Natural killer cell (primary cell): ENCODE measurements at regions not wholly inside any gene's neighbourhood (a gene's known extent, or its start where the extent isn't known, plus 50 kb on each side); places are given as distances from the start of the nearest gene placed in this dataset.

Source experiments
- ATAC-seq, 3 donors: fragments of 150-1000 bp in 2 of 3; fragments of 200-7000 bp in 1 of 3; cut with Tn5 transposase; 1 replicate in 1 of 3; 2 replicates in 2 of 3; pipeline ENCODE4 v1.10.0; 2021; ENCODE audit warnings: mild to moderate bottlenecking in 2 of 3, moderate library complexity in 2 of 3
- DNase-seq, 2 donors: peaks; one replicate each; pipeline versions ENCODE4 v3.0.0 to v3.0.0-alpha.2; 2013 to 2021; ENCODE audit warnings: mixed read lengths in 1 of 2
- H3K27ac ChIP-seq: one replicate; pipeline ENCODE4 v1.5.1; 2013; ENCODE audit warnings: mild to moderate bottlenecking, low read length
- H3K27me3 ChIP-seq: one replicate; pipeline ENCODE4 v1.6.1; 2013; ENCODE audit warnings: low read length; ENCODE audit not compliant: control insufficient read depth, insufficient read depth
- H3K36me3 ChIP-seq: one replicate; pipeline ENCODE4 v1.6.1; 2013; ENCODE audit warnings: low read length; ENCODE audit not compliant: control insufficient read depth, insufficient read depth
- H3K4me1 ChIP-seq: one replicate; pipeline ENCODE4 v1.6.1; 2013; ENCODE audit warnings: low read length; ENCODE audit not compliant: control insufficient read depth, insufficient read depth
- H3K4me3 ChIP-seq: one replicate; pipeline ENCODE4 v1.5.1; 2013; ENCODE audit warnings: low read length
- H3K9me3 ChIP-seq: one replicate; pipeline ENCODE4 v1.6.1; 2013; ENCODE audit warnings: low read length; ENCODE audit not compliant: control insufficient read depth, insufficient read depth
- H3K27ac Mint-ChIP-seq, 2 donors: one replicate each; pipeline ENCODE4 v1.8.0; 2022; ENCODE audit warnings: mild to moderate bottlenecking in 2 of 2, mixed read lengths in 2 of 2, moderate library complexity in 1 of 2
- H3K27me3 Mint-ChIP-seq, 2 donors: one replicate each; pipeline ENCODE4 v1.8.0; 2022; ENCODE audit warnings: low read depth in 2 of 2, mixed read lengths in 2 of 2
- H3K36me3 Mint-ChIP-seq: one replicate; pipeline ENCODE4 v1.8.0; 2022; ENCODE audit warnings: mixed read lengths
- H3K4me1 Mint-ChIP-seq, 2 donors: one replicate each; pipeline ENCODE4 v1.8.0; 2022; ENCODE audit warnings: mixed read lengths in 2 of 2
- H3K4me3 Mint-ChIP-seq: one replicate; pipeline ENCODE4 v1.8.0; 2022; ENCODE audit warnings: mild to moderate bottlenecking, moderate library complexity, mixed read lengths
- H3K9me3 Mint-ChIP-seq, 2 donors: one replicate each; pipeline ENCODE4 v1.8.0; 2022; ENCODE audit warnings: mixed read lengths in 2 of 2
- WGBS: methylation state at CpG from one replicate; pipeline ENCODE4 v1.1.7; 2013; ENCODE audit warnings: missing lambda C conversion rate; ENCODE audit not compliant: insufficient coverage; 5-methylcytosine and 5-hydroxymethylcytosine counted together
- intact Hi-C: fragments of 100-400 bp; cut with micrococcal nuclease; formaldehyde crosslinking; loops from one replicate; pipeline ENCODE4 v1.14.2; 2022
- TF ChIP-seq, protein P1 (sequence below): fragments of 200-600 bp; IDR thresholded peaks from one replicate; pipeline ENCODE4 v1.8.0; 2022; ENCODE audit warnings: antibody characterized with exemption

DNA sequence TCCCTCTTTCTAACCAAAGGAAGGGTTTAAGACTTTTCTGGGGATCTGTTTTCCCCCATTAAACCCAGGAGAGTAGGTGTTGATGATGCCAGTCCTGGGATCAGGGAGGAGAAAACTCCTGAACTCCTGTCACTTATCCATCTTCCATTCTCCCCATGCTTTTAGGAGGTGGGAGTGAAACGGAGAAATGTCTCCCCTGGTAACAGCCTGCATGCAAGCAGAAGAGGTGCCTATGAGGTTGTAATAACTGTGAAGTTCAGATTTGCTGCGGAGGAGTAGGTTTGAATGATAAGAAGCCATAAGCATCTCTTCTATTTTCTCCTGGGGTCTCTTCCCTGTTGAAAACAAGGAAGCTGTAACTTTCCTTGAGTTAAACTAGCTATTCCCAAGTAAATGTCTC is 150.8 kb downstream of the SLC4A3 start:
- Mint-ChIP-seq H3K27me3 (peaks cover 0 to 2% of the 10 kb centered on the region in 2 donors), H3K36me3 (no peaks in the 10 kb centered on the region), H3K27ac (no peak overlapping the region), H3K4me1 (no peaks in the 10 kb centered on the region), H3K4me3 (no peak overlapping the region), H3K9me3 (peaks cover 0 to 2% of the 10 kb centered on the region in 2 donors)
- H3K27me3 ChIP-seq, result no peaks in the 10 kb centered on the region
- intact Hi-C loops, result no loop called here
- 88% methylated on average over 1 of the region's 2 CpGs for WGBS
- no peak overlapping the region for H3K27ac ChIP-seq
- H3K9me3 ChIP-seq, result no peaks in the 10 kb centered on the region
- ATAC-seq, result no peak
- no peak overlapping the region for H3K4me3 ChIP-seq
- TF ChIP-seq, protein P1, sequence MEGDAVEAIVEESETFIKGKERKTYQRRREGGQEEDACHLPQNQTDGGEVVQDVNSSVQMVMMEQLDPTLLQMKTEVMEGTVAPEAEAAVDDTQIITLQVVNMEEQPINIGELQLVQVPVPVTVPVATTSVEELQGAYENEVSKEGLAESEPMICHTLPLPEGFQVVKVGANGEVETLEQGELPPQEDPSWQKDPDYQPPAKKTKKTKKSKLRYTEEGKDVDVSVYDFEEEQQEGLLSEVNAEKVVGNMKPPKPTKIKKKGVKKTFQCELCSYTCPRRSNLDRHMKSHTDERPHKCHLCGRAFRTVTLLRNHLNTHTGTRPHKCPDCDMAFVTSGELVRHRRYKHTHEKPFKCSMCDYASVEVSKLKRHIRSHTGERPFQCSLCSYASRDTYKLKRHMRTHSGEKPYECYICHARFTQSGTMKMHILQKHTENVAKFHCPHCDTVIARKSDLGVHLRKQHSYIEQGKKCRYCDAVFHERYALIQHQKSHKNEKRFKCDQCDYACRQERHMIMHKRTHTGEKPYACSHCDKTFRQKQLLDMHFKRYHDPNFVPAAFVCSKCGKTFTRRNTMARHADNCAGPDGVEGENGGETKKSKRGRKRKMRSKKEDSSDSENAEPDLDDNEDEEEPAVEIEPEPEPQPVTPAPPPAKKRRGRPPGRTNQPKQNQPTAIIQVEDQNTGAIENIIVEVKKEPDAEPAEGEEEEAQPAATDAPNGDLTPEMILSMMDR, result no peak
- H3K36me3 ChIP-seq, result no peaks in the 10 kb centered on the region
- H3K4me1 ChIP-seq, result no peaks in the 10 kb centered on the region
- no peak for DNase-seq

DNA sequence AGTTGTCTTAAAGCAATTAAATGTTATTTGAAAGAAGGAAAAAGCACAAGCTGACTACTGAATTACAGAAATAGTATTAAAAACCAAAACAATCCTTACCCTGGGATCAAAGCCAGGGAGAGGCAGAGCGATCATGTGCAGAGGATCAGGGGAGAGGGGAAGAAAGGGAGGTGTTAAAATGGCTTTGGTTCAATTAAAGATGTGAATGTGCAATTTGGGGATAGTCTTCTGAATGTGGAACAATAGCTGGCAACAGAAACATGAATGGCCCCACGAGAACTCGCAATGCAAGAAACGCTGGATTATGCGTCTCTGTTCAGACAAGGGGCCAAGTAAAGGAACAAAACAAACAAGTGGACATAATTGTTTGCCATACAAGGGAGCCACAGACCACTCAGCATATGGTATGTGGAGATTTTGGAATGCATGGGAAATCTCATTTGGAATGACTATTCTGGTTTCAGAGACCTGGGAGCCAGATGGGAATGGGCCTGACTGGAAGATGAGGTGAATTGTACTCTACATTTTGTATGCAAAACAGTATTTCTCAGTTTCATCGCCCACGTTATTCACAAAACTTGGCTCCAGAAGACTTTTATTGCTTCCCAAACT is 155.4 kb downstream of the SLC4A3 start:
- Mint-ChIP-seq H3K27ac (no peak overlapping the region), H3K9me3 (peaks cover 0 to 3% of the 10 kb centered on the region in 2 donors), H3K4me1 (no peaks in the 10 kb centered on the region), H3K27me3 (peaks cover 0 to 2% of the 10 kb centered on the region in 2 donors), H3K36me3 (no peaks in the 10 kb centered on the region), H3K4me3 (no peak overlapping the region)
- H3K36me3 ChIP-seq, result no peaks in the 10 kb centered on the region
- no peaks in the 10 kb centered on the region for H3K27me3 ChIP-seq
- no peak for DNase-seq
- H3K4me1 ChIP-seq, result no peaks in the 10 kb centered on the region
- WGBS, result 89% methylated on average over 7 of the region's 7 CpGs
- H3K9me3 ChIP-seq, result peaks cover 3% of the 10 kb centered on the region
- no peak overlapping the region for H3K27ac ChIP-seq
- intact Hi-C loops, result no loop called here
- TF ChIP-seq, protein P1, result no peak
- ATAC-seq, result no peak
- H3K4me3 ChIP-seq, result no peak overlapping the region

DNA sequence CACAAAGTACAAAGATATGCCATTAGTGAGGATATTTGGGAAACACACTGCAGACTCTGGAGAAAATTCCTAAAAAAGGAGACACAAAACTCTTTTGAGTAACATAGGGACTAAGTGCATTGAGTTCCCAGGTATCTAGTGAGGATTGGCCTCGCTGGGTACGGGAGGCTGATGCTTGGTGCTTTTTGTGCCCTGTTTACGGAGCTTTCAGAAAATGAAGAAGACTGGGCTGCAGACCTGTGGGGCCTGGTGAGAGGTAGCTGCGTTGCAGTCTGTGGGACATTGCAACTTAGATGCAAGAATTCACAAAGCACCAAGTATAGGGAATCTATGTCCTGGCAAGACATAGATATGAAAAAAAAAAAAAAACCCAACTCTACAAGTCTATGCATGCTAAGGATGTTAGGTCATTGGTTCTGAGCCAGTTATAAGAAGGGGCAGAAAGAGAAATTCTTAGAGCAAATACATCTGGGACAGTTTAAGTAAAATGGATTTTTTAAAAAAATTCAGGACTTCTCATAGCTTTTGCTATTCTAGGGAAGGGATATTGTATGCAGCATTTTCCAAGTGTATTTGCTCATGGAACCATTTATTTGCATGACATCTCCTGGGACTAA is 156.0 kb downstream of the SLC4A3 start:
- Histone ChIP-seq H3K4me1 (no peaks in the 10 kb centered on the region), H3K9me3 (peaks cover 3% of the 10 kb centered on the region), H3K36me3 (no peaks in the 10 kb centered on the region), H3K4me3 (no peak overlapping the region), H3K27me3 (no peaks in the 10 kb centered on the region), H3K27ac (no peak overlapping the region)
- TF ChIP-seq, protein P1, result no peak
- H3K36me3 Mint-ChIP-seq, result no peaks in the 10 kb centered on the region
- ATAC-seq, result no peak
- intact Hi-C loops, result no loop called here
- H3K27me3 Mint-ChIP-seq, result peaks cover 0 to 2% of the 10 kb centered on the region in 2 donors
- 80% methylated on average over 4 of the region's 4 CpGs for WGBS
- H3K4me3 Mint-ChIP-seq, result no peak overlapping the region
- no peak for DNase-seq
- H3K4me1 Mint-ChIP-seq, result no peaks in the 10 kb centered on the region
- H3K9me3 Mint-ChIP-seq, result peaks cover 0 to 3% of the 10 kb centered on the region in 2 donors
- H3K27ac Mint-ChIP-seq, result no peak overlapping the region

DNA sequence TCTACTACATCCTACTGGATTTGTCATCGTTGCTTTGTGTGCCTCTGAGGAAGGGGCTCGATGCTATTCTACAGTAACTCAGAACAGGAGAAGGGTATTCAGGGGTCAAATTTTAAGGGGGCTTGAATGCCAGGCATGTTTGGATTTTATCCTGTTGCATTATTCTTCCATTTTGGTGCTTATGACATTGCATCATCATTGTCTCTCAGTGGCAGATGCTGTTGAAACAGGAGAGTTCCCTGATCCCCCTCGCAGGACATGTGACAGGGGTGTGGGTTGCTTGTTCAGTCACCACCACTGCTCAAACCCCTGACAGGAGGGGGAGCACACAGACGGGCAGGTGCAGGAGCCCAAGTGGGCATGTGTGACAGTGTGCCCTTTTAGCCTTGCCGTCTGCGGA is 156.7 kb downstream of the SLC4A3 start:
- TF ChIP-seq, protein P1, result no peak
- intact Hi-C loops, result no loop called here
- H3K4me1 Mint-ChIP-seq, result no peaks in the 10 kb centered on the region
- Histone ChIP-seq H3K27me3 (no peaks in the 10 kb centered on the region), H3K4me1 (no peaks in the 10 kb centered on the region), H3K27ac (no peak overlapping the region), H3K36me3 (no peaks in the 10 kb centered on the region), H3K4me3 (no peak overlapping the region), H3K9me3 (peaks cover 3% of the 10 kb centered on the region)
- H3K9me3 Mint-ChIP-seq, result peaks cover 3% of the 10 kb centered on the region in 2 donors
- no peak overlapping the region for H3K27ac Mint-ChIP-seq
- H3K4me3 Mint-ChIP-seq, result no peak overlapping the region
- DNase-seq, result no peak
- peaks cover 0 to 2% of the 10 kb centered on the region in 2 donors for H3K27me3 Mint-ChIP-seq
- WGBS, result 67% methylated on average over 6 of the region's 6 CpGs
- H3K36me3 Mint-ChIP-seq, result no peaks in the 10 kb centered on the region
- ATAC-seq, result no peak
